ENCODE measurements at regions not wholly inside any gene's neighbourhood (a gene's known extent, or its start where the extent isn't known, plus 50 kb on each side); places are given as distances from the start of the nearest gene placed in this dataset.
"Not testable (repeated sequence)": the region's sequence is repeated elsewhere in the genome, so short reads cannot be mapped to it uniquely, and the experiment has no call there.

DNA sequence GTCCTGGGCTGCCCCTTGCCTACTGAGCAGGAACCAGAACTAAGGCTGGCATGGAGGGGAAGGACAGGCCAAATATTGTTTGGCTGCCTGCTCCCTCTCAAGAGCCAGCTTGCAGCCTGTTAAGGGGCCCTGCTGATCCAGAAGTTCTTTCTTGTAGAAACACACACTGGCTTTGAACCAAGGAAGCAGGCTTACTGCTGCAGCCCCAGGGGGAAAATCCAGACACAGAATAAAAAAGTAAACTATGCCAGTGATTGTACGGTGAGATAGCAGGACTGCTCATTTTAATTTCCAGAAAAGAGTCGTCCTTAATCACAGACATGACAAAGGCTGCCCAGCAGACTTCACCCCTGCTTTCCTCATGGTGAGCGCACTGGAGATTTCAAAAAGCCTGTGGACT lies 371.6 kb downstream of the ANAPC1 start:
- H3K4me1 ChIP-seq (ENCODE audit: control insufficient read depth in 2 of 2, insufficient read depth in 2 of 2, low read length in 2 of 2); H3K9ac ChIP-seq (ENCODE audit: low read depth in 1 of 2, low read length in 2 of 2); H3K27ac ChIP-seq (ENCODE audit: low read depth in 2 of 2, low read length in 2 of 2); H3K9me3 ChIP-seq (ENCODE audit: control insufficient read depth in 2 of 2, low read length in 2 of 2); H3K4me3 ChIP-seq (ENCODE audit: low read length in 2 of 2); H3K36me3 ChIP-seq (ENCODE audit: control insufficient read depth in 2 of 2, insufficient read depth in 2 of 2, low read length in 2 of 2); H3K27me3 ChIP-seq (ENCODE audit: control insufficient read depth in 2 of 2, insufficient read depth in 2 of 2, low read length in 2 of 2): not testable (repeated sequence)

DNA sequence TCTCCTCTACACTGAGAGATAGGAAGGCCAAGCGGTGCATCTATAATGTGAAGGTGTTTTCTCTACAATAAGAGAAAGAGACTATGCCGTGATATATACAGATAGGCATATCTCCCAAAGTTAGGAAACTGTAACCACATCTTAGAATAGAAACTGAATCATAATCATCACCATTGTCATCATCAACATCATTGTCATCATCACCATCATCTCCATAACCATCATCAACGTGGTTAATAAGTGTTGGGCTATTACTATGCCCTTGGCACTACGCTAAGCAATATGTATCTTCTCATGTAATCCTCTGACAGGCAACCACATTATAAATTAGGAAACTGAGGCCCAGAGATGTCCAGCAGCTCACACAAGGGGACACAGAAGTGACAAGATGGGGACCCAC lies 369.9 kb downstream of the ANAPC1 start:
- H3K36me3 ChIP-seq (ENCODE audit: control insufficient read depth in 2 of 2, insufficient read depth in 2 of 2, low read length in 2 of 2); H3K27me3 ChIP-seq (ENCODE audit: control insufficient read depth in 2 of 2, insufficient read depth in 2 of 2, low read length in 2 of 2); H3K4me1 ChIP-seq (ENCODE audit: control insufficient read depth in 2 of 2, insufficient read depth in 2 of 2, low read length in 2 of 2); H3K9me3 ChIP-seq (ENCODE audit: control insufficient read depth in 2 of 2, low read length in 2 of 2); H3K27ac ChIP-seq (ENCODE audit: low read depth in 2 of 2, low read length in 2 of 2); H3K9ac ChIP-seq (ENCODE audit: low read depth in 1 of 2, low read length in 2 of 2); H3K4me3 ChIP-seq (ENCODE audit: low read length in 2 of 2): not testable (repeated sequence)

DNA sequence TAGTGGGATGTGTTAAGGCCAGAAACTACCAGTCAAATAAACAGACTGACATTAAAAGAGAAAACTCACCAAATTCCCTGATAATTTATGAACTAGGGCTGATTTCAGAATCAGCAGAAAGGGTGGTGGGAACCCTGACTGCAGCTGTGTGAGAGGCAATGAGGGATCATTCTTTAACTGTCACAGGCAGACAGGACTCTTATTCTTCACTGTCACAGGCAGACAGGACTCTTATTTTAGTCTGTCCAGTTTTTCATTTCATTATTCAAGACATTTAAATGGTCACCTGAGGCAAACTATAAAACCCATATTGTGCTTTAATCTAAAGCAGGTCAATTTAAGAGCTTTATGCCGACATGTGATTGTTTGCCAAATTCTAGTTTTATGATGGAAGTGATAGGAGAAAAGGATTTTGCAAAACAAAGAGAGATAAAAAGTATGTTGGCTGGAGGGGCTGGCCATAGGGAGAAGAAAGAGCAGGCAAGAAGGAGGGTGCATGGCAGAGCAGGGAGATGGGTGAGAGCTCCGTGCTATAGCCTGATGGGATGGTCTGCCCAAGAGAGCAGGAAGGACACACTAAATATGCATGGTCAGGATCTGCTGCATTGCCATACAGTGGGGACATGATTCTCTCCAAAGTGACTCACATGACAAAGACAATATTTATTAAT lies 366.8 kb downstream of the ANAPC1 start:
- H3K9ac ChIP-seq (ENCODE audit: low read depth in 1 of 2, low read length in 2 of 2); H3K9me3 ChIP-seq (ENCODE audit: control insufficient read depth in 2 of 2, low read length in 2 of 2); H3K36me3 ChIP-seq (ENCODE audit: control insufficient read depth in 2 of 2, insufficient read depth in 2 of 2, low read length in 2 of 2); H3K4me1 ChIP-seq (ENCODE audit: control insufficient read depth in 2 of 2, insufficient read depth in 2 of 2, low read length in 2 of 2); H3K27me3 ChIP-seq (ENCODE audit: control insufficient read depth in 2 of 2, insufficient read depth in 2 of 2, low read length in 2 of 2); H3K4me3 ChIP-seq (ENCODE audit: low read length in 2 of 2); H3K27ac ChIP-seq (ENCODE audit: low read depth in 2 of 2, low read length in 2 of 2): not testable (repeated sequence)

DNA sequence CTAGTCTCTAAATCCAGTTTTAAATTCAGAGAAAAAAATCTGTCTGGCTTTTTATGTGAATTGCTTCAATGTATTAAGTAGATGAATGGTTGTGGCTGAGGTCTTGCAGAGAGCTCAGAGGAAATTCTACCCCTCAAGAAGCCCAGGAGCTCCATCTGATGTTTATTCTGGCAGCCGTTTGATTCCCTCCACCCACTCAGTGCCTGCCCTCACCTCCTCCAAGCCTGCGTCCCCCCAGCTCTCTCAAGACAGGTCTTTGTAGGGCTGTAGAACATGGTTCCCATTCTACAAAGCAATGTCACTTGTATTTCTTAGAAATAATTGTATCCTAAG lies 366.3 kb downstream of the ANAPC1 start:
- H3K36me3 ChIP-seq (ENCODE audit: control insufficient read depth in 2 of 2, insufficient read depth in 2 of 2, low read length in 2 of 2); H3K9ac ChIP-seq (ENCODE audit: low read depth in 1 of 2, low read length in 2 of 2); H3K4me3 ChIP-seq (ENCODE audit: low read length in 2 of 2); H3K27ac ChIP-seq (ENCODE audit: low read depth in 2 of 2, low read length in 2 of 2); H3K27me3 ChIP-seq (ENCODE audit: control insufficient read depth in 2 of 2, insufficient read depth in 2 of 2, low read length in 2 of 2); H3K4me1 ChIP-seq (ENCODE audit: control insufficient read depth in 2 of 2, insufficient read depth in 2 of 2, low read length in 2 of 2); H3K9me3 ChIP-seq (ENCODE audit: control insufficient read depth in 2 of 2, low read length in 2 of 2): not testable (repeated sequence)

DNA sequence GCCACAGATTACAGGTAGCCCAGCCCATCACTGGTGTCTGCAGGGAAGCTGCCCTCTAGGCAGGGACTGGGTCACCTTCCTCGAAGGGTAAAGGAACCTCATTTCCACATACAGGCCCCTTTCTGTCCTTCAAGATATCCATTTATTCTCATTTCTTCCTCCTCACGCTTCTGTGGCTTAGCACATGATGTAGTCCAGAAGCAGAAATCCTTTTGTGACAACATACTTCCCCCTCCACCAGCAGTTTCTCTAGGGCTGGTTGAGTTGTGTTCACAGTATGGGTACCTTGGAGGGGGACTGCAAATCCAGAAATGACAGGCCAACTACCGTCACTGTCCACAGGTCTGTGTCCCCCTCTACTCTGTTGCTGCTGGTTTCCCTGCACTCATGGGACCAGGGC lies 364.9 kb downstream of the ANAPC1 start:
- Histone ChIP-seq H3K4me1 (ENCODE audit: control insufficient read depth in 2 of 2, insufficient read depth in 2 of 2, low read length in 2 of 2) (no peaks in the 10 kb centered on the region), H3K36me3 (ENCODE audit: control insufficient read depth in 2 of 2, insufficient read depth in 2 of 2, low read length in 2 of 2) (no peaks in the 10 kb centered on the region), H3K27ac (ENCODE audit: low read depth in 2 of 2, low read length in 2 of 2) (no peak overlapping the region), H3K9me3 (ENCODE audit: control insufficient read depth in 2 of 2, low read length in 2 of 2) (no peaks in the 10 kb centered on the region), H3K27me3 (ENCODE audit: control insufficient read depth in 2 of 2, insufficient read depth in 2 of 2, low read length in 2 of 2) (no peaks in the 10 kb centered on the region), H3K9ac (ENCODE audit: low read depth in 1 of 2, low read length in 2 of 2) (no peak overlapping the region), H3K4me3 (ENCODE audit: low read length in 2 of 2) (no peak overlapping the region)

DNA sequence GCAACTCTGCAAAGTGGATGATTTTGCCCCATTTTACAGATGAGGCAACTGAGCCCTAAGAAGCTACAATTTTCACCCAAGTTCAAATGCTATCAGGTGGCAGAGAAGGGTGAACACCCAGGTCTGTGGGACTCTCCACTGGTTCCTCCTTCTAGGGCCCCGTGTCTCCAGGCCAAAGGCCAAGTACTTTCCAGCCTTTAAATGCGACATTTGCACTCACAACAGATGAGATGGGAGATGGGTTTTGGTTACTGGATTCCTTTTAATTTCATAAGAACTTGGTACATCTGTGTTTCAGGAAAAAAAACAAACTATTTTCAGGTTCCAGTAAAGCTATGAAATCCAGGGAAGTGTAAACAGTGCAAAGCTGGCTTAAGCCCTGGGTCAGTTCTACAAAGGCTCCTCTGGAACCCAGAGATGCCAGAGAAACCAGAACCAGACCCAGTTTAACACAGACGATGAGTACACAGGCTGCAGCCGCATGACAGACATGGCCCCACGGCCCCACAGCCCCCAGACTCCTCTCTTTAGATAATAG lies 361.7 kb downstream of the ANAPC1 start:
- H3K4me1 ChIP-seq (ENCODE audit: control insufficient read depth in 2 of 2, insufficient read depth in 2 of 2, low read length in 2 of 2), result no peaks in the 10 kb centered on the region
- no peaks in the 10 kb centered on the region for H3K36me3 ChIP-seq (ENCODE audit: control insufficient read depth in 2 of 2, insufficient read depth in 2 of 2, low read length in 2 of 2)
- no peak overlapping the region for H3K4me3 ChIP-seq (ENCODE audit: low read length in 2 of 2)
- H3K9ac ChIP-seq (ENCODE audit: low read depth in 1 of 2, low read length in 2 of 2), result no peak overlapping the region
- H3K27ac ChIP-seq (ENCODE audit: low read depth in 2 of 2, low read length in 2 of 2), result no peak overlapping the region
- no peaks in the 10 kb centered on the region for H3K27me3 ChIP-seq (ENCODE audit: control insufficient read depth in 2 of 2, insufficient read depth in 2 of 2, low read length in 2 of 2)
- H3K9me3 ChIP-seq (ENCODE audit: control insufficient read depth in 2 of 2, low read length in 2 of 2), result no peaks in the 10 kb centered on the region

DNA sequence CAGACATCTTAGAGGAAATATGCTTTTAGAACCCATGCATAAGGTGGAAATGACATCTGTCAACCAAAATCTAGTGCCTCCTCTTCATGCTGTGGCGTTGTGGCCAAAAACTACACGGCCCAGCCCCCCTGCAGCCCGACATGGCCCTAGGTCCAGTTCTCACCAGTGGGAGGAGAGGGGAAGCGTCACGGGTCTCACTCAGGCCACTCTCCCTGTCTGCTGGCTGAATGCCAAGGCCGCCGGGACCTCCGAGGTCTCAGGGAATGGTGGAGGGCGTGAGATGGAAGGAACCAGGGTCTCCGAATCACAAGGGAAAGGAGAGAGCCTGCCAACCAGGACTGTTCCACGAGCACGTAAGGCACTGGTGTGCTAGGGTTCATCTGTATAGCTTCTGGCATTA lies 361.0 kb downstream of the ANAPC1 start:
- H3K4me1 ChIP-seq (ENCODE audit: control insufficient read depth in 2 of 2, insufficient read depth in 2 of 2, low read length in 2 of 2), result no peaks in the 10 kb centered on the region
- no peak overlapping the region for H3K9ac ChIP-seq (ENCODE audit: low read depth in 1 of 2, low read length in 2 of 2)
- no peaks in the 10 kb centered on the region for H3K9me3 ChIP-seq (ENCODE audit: control insufficient read depth in 2 of 2, low read length in 2 of 2)
- no peak overlapping the region for H3K4me3 ChIP-seq (ENCODE audit: low read length in 2 of 2)
- H3K36me3 ChIP-seq (ENCODE audit: control insufficient read depth in 2 of 2, insufficient read depth in 2 of 2, low read length in 2 of 2), result no peaks in the 10 kb centered on the region
- H3K27me3 ChIP-seq (ENCODE audit: control insufficient read depth in 2 of 2, insufficient read depth in 2 of 2, low read length in 2 of 2), result no peaks in the 10 kb centered on the region
- no peak overlapping the region for H3K27ac ChIP-seq (ENCODE audit: low read depth in 2 of 2, low read length in 2 of 2)

DNA sequence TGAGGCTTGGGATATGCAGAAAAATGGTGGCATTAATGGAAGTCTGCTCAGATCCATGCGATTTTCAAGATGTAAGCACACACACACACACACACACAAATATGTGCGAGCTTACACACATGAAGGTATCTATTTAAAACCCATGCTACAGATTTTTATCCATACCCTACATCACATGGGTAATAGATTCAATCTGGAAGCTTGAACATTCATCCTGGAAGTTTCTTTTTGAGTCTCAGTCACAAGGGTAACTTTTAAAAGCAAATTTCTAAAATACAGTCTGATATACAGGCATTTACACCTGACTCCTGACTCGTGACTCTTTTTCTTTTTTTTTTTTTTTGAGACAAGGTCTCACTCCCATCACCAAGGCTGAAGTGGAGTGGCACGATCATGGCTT lies 359.0 kb downstream of the ANAPC1 start:
- H3K9me3 ChIP-seq (ENCODE audit: control insufficient read depth in 2 of 2, low read length in 2 of 2); H3K27ac ChIP-seq (ENCODE audit: low read depth in 2 of 2, low read length in 2 of 2); H3K4me1 ChIP-seq (ENCODE audit: control insufficient read depth in 2 of 2, insufficient read depth in 2 of 2, low read length in 2 of 2); H3K4me3 ChIP-seq (ENCODE audit: low read length in 2 of 2); H3K27me3 ChIP-seq (ENCODE audit: control insufficient read depth in 2 of 2, insufficient read depth in 2 of 2, low read length in 2 of 2); H3K9ac ChIP-seq (ENCODE audit: low read depth in 1 of 2, low read length in 2 of 2); H3K36me3 ChIP-seq (ENCODE audit: control insufficient read depth in 2 of 2, insufficient read depth in 2 of 2, low read length in 2 of 2): not testable (repeated sequence)

DNA sequence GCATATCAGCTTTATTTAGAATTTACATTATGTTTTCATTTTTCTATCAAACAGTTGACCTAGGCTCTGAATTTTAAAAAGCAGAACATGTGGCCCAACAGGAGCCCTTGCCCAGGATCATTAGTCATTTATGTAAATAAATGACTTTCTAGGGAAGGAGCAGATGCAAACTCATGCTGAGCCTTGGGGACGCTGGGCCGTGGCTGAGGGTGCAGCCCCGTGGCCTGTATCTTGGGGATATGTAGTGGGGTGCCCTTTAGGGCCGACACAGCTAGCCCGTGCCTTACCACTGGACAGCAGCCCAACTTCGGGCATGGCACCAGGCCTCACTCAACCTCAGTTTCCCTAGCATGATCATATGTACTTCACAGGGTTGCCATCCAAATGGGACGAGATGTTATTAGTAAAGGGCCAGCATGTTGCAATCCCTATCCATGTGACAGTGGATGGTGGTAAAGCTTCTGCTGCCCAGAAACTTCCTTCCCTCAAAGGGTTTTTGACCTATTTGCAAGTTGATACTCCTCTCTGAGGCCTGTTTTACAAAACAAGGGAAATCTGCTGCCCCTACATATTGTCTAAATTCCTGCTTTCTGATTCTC lies 357.9 kb downstream of the ANAPC1 start:
- H3K4me1 ChIP-seq (ENCODE audit: control insufficient read depth in 2 of 2, insufficient read depth in 2 of 2, low read length in 2 of 2); H3K27me3 ChIP-seq (ENCODE audit: control insufficient read depth in 2 of 2, insufficient read depth in 2 of 2, low read length in 2 of 2); H3K36me3 ChIP-seq (ENCODE audit: control insufficient read depth in 2 of 2, insufficient read depth in 2 of 2, low read length in 2 of 2); H3K9ac ChIP-seq (ENCODE audit: low read depth in 1 of 2, low read length in 2 of 2); H3K27ac ChIP-seq (ENCODE audit: low read depth in 2 of 2, low read length in 2 of 2); H3K9me3 ChIP-seq (ENCODE audit: control insufficient read depth in 2 of 2, low read length in 2 of 2); H3K4me3 ChIP-seq (ENCODE audit: low read length in 2 of 2): not testable (repeated sequence)

DNA sequence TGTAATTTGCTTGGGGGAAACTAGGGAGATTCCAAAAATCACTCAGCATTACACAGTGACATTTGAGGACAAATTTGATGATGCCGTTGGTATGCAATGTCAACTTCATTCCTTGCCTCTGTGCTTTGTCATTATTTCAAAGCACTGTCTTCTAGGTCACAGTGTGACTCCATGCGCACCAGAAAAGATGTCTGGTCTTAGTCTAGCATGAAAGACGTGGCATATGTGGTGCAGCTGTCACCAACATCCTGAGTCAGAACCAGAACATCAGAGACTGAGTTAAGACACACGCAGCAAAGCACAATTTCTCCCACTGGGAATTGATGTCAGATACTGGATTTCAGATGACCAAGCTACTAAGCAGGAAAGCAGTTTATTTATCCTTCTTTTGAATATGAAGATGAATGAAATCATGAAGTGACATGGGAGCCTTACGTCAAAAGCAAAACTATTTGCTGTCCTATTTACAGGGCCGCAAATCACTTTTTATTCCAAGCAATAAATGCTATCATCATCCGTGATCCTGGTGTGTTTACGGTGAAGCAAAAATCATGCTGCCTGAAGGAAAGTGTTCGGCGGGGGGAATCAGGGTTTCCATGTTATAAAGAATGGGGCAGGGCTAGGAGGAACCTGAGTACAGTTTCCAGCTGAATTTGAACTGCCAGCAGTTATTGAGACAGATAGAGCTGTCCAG lies 356.1 kb downstream of the ANAPC1 start:
- H3K9me3 ChIP-seq (ENCODE audit: control insufficient read depth in 2 of 2, low read length in 2 of 2); H3K27ac ChIP-seq (ENCODE audit: low read depth in 2 of 2, low read length in 2 of 2); H3K4me3 ChIP-seq (ENCODE audit: low read length in 2 of 2); H3K27me3 ChIP-seq (ENCODE audit: control insufficient read depth in 2 of 2, insufficient read depth in 2 of 2, low read length in 2 of 2); H3K36me3 ChIP-seq (ENCODE audit: control insufficient read depth in 2 of 2, insufficient read depth in 2 of 2, low read length in 2 of 2); H3K4me1 ChIP-seq (ENCODE audit: control insufficient read depth in 2 of 2, insufficient read depth in 2 of 2, low read length in 2 of 2); H3K9ac ChIP-seq (ENCODE audit: low read depth in 1 of 2, low read length in 2 of 2): not testable (repeated sequence)

Data from mucosa of rectum (tissue), 2 donors.